Stimulated activated CD4-positive, alpha-beta T cell treated with anti-CD3 and anti-CD28 coated beads, Interleukin-15, amount 100 ng/mL, for 24 hours (primary cell): ENCODE measurements at regions not wholly inside any gene's neighbourhood (a gene's known extent, or its start where the extent isn't known, plus 50 kb on each side); places are given as distances from the start of the nearest gene placed in this dataset.

Experiments used
- DNase-seq: peaks from one replicate; pipeline ENCODE4 v3.0.0-alpha.2; 2020

DNA sequence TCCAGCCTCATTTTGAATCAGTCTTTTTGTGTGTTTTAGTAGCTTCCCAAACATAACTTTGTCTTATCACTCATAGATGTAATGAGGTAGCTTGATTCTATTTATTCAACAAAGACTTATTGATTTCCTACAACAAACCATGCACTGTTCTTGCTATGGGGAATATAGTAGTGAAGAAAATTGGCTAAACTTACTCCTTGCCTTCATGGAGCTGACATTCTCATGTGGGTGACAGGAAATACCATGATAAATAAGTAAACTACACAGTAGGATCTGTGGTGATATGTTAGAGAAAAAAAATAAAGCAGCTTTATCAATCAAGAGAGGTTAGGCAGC is 255.7 kb upstream of the TNC start:
- DNase-seq: no peak

DNA sequence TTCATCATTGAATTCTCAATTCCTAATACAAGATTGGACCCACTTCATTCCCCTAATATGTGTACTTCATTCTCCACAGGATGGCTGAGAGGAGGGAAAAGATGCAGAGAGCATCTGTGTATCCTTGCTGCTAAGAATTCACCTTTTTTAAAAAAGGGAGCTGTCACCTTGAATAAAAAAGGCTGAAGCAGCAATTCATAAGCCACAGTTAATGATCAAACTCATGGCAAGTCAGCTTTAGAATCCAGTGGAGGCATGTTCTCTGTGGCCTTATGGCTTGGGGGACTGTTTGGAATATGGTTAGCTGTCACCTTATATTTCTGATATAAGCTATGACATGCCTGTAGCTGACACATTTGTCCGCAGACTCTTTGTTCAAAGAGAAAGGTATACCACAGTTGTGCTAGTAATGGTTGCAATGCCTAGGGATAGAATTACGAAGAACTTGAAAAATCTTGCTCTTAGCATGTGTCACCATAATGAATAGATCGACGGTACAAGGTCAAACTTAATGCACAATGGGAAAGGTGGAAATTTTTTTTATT is 256.8 kb upstream of the TNC start:
- DNase-seq: no peak

DNA sequence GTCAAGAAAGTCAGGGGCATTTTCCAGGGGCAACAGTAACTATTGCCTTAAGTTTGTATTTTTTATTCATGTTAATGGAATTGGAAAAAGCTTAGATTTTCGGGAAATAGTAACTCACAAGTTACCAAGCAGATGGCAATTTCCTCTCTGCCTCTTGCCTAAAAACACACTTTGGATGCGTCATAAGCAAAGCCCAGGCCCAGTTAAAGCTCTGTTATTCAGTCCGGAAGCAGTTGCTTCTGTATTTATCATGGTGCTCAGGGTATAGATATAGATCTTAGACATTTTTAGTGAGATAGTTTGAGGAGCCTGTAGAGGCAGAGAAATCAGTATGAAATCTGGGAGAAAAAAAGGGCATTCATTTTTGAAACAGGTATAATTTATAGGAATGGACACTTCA is 260.3 kb upstream of the TNC start:
- no peak for DNase-seq

DNA sequence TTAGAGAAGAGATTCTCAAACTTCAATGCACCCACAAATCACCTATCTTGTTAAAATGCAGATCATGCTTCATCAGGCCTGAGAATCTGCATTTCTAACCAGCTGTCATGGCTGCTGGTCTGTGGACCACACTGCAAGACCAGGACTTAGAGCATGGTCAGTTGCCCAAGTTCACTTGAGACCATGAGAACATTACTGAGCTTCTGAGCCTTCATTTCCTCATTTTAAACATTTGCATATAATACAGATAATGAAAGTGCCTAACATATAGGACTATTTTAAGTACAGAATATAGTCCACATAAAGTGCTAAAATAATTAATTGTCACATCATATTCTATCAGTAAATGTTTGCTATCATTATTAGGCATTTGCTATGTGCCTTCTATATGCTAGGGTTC is 260.8 kb upstream of the TNC start:
- no peak for DNase-seq

DNA sequence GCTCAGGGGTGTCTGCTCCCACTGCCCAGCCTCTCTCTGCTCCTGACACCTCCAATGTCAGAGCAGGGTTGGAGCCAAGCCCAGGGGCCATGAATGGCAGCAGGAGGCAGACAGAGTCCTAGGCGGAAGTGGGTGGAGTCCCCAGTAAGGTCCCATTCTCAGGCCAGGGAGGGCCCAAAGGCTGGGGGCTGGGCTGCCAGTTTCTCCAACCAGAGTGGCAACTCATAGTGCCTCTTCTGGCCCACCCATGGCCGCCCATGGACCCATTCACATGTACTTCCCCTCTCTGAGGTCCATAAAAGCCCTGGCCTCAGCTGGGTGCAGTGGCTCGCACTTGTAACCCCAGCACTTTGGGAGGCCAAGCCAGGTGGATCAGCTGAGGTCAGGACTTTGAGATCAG is 261.8 kb upstream of the TNC start:
- DNase-seq: no peak

DNA sequence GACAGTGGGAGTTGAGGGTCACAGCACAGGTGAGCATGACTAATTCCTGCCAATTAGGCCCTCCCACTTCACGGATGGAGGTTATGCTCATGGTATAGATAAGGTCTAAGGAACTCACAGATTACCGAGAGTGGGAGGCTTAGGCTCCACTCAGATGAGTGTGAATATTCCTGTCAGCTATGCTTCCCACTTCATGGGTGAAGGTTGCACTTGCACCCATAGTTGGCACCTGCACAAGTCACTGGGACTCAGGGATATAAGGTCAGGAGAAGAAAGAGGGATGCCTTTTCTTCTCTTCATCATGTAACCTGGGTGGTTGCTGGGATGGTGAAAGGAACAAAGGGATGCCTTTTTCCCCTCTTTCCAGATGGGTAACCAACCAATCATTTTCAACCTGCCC is 264.9 kb upstream of the TNC start:
- DNase-seq: no peak

DNA sequence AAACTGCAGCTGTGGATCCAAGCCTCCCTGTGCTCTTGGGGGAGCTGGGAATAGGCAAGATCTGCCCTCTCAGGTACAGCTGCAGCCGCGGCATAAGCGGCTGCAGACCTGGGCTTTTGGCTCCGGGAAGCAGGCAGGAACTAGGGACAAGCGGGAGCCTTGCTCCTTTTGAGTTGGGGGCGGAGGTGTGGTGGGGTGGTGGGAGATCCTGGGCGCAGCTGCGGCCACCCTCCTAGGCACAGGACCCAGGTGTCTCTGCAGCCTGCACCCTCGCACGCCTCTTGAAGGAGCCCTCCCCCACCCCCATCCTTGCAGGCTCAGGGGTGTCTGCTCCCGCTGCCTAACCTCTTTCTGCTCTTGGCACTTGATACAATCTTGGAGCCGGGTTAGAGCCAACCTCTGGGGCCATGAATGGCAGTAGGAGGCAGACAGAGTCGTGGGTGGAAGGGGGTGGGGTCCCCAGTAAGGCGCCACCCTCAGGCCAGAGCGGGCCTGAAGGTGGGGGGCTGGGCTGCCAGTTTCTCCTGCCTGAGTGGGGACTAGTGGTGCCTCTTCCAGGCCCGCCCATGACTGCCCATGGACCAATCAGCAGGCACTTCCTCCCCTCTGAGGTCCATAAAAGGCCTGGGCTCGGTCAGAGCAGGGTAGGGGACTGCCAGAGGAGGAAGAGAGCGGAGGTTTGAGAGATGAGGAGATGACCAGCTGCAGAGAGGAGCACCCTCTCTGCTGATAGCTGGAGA is 267.6 kb upstream of the TNC start:
- DNase-seq: no peak

DNA sequence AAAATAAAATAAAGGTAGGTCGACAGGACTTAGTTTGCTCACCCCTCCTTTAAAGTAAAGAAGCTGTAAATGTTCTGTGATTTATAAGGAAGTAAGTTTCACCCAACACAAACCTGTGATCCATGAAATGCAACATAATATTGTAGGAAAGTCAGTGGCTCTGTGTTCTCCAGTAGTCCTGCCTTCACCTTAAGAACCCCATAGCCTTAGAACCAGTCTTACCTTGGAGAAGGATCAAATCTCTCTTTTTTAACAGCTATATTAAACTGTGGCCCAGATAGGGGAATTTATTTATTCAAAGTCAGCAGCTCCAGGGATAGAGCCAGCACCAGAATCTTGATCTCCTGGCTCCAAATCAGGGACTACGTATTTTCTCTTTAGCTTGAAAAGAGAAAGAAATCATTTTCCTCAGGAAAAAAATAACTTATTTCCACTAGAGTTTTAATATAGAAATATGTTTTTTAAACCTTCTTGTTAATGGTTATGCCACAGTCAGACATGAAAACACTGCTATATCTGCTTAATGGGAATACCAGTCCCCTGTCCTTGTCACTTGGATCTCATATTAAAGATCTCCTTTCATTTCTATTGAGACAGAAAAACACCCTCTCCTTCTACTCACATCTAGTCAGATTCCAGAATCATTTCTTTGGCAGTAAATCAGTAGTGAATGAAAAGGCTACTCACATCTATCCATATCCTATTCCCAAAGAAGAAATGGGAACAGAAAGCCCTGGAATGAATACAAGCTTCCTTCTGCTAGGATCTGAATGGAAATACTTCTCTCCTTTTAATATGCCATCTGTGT is 269.2 kb upstream of the TNC start:
- DNase-seq: no peak

DNA sequence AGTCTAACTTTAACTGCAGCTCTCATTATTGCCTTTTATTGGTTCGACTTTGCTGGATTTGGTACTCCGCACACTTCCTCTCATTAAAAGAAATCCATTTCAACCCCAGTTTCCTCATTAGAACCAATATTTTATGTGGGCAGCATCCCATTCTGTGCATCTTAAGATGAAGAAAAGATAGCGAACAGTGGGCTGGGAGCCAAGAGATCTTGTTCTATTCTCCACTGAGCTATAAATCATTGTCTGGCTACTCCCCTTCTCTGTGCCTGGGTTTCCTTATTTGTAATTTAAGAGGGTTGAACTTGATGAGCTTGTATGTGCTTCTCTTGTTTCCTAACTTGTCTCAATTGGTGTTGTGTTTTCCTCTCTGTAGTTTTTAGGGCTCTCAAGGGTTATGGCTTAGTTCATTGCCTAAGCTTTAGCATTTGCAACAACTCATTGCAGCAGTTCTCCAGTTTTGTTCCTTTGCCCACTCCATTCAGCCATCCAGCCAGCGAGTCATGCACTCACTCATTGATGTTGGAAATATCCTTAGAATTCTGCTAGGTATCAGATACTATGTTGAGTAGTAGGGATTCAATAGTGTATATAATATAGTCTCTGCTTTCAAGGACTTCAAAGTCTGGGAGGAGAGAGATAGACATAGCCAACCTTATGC is 273.3 kb upstream of the TNC start:
- no peak for DNase-seq

DNA sequence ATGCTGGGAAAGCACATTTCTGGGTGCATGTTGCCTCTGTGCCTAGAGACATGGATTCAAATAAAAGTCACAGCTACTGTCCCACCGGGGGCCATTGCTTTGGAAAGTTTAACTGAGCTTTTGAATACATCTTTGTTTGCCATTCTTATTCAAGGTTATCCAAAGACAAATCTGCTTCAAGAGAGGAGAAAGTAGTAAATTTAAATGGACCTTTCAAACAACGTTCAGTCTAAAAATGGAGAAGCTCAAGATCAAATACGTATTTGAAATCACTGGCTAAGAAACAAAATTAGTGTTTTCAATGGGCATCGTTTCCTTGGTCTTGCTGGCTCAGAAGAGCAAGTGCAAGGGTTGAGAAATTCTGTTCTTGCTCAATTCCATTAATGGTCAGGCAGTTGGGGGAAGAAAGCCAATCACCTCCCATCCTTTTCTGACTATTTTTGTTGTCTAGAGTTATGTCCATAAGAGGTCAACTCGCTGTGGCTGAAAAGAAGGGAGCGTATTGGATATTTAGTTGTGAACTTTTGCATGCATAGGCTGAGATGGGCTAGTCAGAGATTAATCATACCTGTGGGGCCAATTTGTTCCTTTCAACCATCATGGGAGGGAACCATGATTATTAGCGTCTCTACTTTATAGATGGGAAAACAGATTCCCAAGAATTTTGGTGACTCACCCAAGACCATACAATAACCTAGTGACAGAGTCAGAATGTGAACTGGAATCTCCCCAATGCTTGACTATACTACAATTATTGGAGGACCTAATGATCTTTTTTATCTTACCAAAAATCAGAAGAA is 276.2 kb upstream of the TNC start:
- DNase-seq: no peak

DNA sequence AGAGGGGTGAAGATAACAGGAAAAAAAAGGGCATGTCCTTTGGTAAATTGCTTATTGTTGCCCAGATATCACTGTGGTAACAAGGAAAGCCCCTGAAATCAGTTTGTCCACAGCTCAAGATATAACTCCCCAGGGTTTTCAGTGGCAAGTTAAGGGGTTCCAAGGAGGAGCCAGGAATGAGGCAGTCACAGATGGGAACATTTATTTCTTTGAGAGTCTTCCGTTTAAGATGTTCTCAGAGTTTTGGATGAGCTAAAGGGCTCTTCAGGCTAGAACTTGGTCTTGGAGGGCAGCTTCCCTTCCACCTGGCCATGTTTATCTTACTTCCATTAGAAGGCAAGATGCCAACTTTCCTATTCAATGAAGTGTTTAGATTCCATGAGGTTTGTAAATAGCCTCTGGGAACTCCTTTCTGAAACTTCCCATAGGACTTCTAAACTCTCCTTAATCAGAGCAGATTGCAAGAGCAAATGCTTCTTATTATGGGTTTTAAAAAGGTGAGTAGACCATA is 277.6 kb upstream of the TNC start:
- no peak for DNase-seq

DNA sequence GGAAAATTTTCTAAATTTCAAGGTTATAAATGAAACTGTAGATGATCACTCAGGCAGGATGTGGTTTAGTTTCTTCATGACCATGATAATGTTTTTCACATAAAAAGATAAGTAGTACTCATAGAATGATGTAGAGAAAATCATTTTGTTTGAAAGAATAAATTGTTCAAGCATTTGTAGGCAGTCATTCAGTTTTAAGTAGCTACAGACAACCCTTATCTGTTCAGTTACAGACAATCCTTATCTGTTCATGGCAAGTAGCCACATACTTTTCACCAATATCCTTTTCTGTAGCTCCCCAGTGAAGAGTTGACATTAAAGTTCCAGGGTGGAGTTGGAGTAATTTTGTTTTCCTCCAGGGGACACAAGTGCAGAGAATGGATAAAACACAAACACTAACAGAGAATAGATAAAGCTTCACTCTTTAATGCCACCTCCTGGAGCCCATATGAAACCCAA is 278.1 kb upstream of the TNC start:
- no peak for DNase-seq

DNA sequence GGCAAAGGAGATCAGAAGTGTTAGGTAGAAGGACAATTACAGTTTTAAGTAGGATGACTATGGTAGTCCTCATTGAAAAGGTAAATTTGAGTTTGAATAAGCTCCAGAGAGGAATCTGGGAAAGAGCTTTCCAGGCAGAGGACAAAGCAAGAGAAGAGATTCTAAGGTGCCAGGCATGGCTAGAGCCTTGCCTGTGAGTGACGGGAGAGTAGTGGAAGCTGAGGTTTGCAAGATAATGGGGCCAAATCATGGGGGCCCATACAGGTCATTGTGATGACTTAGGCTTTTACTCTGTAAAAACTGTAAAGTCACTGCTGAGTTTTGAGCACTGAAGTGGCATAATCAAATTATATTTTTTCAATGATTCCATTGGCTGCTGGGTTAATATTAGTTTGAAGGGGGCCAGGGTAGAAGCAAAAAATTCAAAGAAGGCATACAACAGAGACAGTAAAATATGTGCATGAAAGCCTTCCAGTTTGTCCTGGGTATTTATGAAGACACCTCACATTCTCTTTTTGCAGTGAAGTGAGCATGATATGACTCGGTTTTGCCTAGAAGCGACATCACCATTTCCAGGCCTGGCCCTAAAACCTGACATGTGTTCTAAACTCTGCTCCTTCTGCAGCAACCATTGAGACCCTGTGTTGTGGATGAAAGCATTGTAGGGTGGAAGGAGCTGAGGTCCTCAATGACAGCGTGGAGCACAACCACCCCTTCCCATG is 279.8 kb upstream of the TNC start:
- no peak for DNase-seq

DNA sequence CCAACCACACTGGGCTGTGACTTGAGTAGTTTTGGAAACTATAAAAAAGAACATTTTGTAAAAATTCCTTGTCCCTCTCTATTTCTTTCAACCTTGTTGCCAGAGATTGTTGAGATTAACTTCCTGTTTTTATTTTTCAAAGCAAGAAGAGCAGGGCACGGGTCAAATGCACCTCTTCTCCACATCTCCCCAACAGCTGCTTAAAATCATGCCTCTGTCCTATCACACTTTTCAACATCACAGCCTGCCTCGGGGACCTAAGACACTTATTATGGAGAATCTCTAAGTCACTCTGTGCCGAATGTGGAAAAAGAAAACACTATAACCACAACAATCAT is 280.3 kb upstream of the TNC start:
- no peak for DNase-seq

DNA sequence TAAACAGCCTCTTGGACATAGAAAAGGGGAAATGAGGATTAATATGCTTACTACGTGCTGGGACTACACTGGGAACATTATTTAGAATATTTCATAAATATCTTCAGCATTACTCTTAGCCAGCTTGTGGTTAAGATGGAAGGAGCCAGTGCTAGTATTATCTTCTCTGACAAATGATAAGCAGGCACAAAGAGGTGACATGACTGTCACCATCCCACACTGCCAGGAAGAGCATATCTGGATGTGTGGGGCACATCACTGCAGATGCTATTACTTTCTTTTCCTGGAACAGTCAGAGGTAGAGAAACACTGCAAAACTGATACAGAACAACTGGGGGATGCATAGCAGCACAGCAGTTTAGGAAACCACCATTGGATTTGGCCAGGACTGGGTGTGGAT is 281.0 kb upstream of the TNC start:
- DNase-seq: no peak

DNA sequence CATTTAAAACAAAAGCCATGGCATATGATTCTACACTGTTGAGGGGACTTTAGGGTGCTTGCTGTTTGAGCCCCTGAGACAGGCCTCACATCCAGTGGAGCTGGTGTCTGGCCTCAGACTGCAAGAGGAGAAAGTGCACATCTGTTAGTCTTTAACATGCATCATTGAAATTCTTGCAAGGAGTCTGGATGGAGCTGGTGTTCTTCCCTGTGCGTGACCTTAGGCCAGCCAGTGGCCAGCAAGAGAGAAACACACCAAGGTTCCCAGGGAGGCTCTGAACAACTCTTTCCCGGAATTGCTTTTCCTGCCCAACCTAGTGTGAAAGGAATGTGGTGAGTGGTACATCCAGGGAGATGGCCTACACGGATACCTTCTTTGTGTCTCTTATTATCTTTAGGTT is 282.8 kb upstream of the TNC start:
- DNase-seq: no peak

DNA sequence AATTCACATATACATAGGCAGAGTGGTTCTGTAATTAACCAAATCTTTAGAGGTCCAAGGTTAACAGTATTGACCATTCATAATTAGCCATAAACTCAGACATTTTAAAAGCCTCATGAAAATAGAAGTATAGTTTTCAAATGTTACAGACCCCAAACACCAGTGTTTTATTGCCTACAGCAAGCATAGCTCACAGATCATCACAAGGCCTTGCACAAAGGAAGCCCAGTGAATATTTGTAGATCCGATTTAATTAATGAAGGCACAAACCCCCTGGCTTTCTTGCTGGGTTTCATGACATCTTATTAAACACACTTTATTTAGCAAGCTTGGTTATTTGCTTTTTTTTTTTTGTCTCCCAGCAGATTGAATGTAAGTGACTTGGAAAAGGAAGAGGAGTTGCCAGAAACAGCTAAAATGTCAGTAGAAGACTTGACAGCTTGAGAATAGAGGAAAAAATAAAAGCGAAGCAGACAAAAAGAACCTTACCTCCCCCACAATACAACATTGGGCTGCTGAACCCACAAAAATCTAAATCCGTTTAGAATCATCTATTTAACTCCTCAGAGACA is 283.9 kb upstream of the TNC start:
- no peak for DNase-seq

DNA sequence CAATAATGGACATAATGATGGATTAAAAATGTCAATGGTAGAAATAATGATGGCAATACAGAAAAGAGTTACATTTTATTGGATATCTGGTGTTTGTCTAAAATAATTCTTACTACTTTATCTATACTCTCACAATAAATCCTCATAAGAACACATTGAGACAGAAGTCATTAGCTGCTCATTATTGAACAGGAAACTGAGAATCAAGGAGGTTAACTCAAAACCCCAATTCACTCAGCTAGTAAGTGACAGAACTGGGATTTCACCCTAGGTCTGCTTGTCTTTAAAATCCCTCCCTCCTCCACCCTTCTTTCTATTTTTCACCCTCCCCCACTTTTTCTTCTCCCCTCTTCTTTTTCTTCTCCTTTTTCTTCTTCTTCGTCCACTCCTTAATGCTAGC is 285.8 kb upstream of the TNC start:
- DNase-seq: no peak

DNA sequence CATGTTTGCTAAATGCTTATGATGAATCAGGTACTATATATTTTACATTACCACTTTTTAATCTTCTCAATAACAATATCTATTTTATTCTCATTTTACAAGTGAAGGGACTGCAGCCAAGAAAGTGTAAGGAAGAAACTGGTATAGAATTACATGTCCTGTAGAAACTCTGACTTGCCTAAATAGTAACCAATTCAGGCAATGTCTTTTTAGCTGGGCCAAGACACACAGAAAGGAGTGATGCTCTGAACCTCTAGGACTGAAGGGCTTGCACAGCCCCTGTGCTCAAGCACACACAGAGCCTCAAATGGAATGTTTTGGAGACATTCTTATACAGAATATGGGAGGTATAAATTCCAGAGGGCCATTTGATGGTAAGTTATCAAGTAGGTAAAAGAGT is 286.4 kb upstream of the TNC start:
- no peak for DNase-seq

DNA sequence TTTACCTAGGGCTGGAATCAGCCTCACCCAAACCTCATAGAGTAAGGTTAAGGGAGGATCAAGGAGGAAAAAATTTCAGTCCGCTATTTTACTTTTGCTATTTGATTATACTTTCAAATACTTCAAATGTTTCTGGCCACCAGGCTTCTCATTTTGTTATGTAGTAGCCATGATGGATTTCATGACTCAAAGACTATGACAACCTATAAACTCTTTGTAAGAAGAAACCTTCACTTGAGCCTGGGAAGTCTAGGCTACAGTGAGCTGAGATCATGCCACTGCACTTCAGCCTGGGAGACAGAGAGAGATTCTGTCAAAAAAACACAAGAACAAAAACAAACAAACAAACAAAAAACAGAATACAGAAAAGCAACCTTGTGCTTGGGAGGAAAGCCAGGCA is 293.6 kb upstream of the TNC start:
- DNase-seq: no peak

DNA sequence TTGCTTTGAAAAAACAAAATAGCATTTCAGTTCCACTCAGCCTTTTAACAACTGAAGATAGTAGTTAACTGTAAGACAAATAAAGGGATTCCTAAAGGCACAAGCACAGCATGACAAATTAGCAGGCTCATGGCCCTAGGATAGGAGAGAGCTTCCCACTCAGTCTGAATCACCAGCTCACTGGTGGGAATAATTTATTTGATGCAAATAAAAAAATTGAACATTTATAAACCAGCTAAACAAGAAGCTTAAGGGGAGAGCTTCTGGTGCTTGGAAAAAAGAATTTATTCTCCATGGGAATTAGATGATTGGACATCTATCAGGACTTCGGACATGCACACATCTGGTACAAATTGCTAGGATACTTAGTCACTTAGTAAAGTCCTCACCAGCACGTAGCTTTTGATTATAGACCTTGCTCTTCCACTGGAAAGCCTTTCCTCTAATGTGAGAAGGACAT is 294.1 kb upstream of the TNC start:
- DNase-seq: no peak

DNA sequence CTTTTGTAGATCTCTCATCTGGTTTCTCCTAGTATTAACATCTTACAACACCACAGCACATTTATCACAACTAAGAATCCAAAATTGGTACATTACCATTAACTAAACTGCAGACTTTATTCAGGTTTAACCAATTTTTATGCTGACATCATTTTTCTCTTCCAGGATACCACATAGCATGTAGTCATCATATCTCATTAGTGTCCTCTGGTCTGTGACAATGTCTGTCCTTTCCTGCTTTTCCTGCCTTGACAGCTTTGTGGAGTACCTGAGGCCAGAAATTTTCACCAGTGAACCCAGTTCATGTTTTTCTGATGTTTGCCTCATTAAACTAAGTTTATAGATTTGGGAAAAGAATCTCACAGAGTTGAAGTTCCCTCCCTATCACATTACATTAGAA is 294.7 kb upstream of the TNC start:
- no peak for DNase-seq
